ENCODE measurements at regions not wholly inside any gene's neighbourhood (a gene's known extent, or its start where the extent isn't known, plus 50 kb on each side); places are given as distances from the start of the nearest gene placed in this dataset.
A peak's percentile ranks its signal among the peaks of the same experiment; 100 is the strongest.

- no peak for TF ChIP-seq CTCF (IDR thresholded peaks at IDR 0.05; ENCODE audit: low read depth, low read length)
- no peak overlapping the region for H3K4me3 ChIP-seq (ENCODE audit: low read depth, low read length)
- DNase-seq (ENCODE audit: low read depth, low spot score) = no peak
- in situ Hi-C loops (cut with HindIII; ENCODE audit: low sequenced_read_pairs) = no loop called here
Observed at GRCh38 chr10:52437205-52437646, 123.1 kb downstream of the DKK1 start.

- H3K4me3 ChIP-seq (ENCODE audit: low read depth, low read length) = no peak overlapping the region
- no peak for DNase-seq (ENCODE audit: low read depth, low spot score)
- in situ Hi-C loops (cut with HindIII; ENCODE audit: low sequenced_read_pairs) = no loop called here
- no peak for TF ChIP-seq CTCF (IDR thresholded peaks at IDR 0.05; ENCODE audit: low read depth, low read length)
Observed at GRCh38 chr10:52438119-52438518, 124.0 kb downstream of the DKK1 start.

GRCh38 chr10:52440612-52441285 is 126.7 kb downstream of the DKK1 start:
- no peak overlapping the region for H3K4me3 ChIP-seq (ENCODE audit: low read depth, low read length)
- no peak for TF ChIP-seq CTCF (IDR thresholded peaks at IDR 0.05; ENCODE audit: low read depth, low read length)
- no peak for DNase-seq (ENCODE audit: low read depth, low spot score)
- in situ Hi-C loops (cut with HindIII; ENCODE audit: low sequenced_read_pairs) = no loop called here

GRCh38 chr10:52442576-52442975 is 128.5 kb downstream of the DKK1 start:
- no peak for TF ChIP-seq CTCF (IDR thresholded peaks at IDR 0.05; ENCODE audit: low read depth, low read length)
- in situ Hi-C loops (cut with HindIII; ENCODE audit: low sequenced_read_pairs) = no loop called here
- no peak overlapping the region for H3K4me3 ChIP-seq (ENCODE audit: low read depth, low read length)
- peak; percentile 44 for DNase-seq (ENCODE audit: low read depth, low spot score)

GRCh38 chr10:52443419-52444388 is 129.6 kb downstream of the DKK1 start:
- peak; percentile 73 for DNase-seq (ENCODE audit: low read depth, low spot score)
- H3K4me3 ChIP-seq (ENCODE audit: low read depth, low read length) = no peak overlapping the region
- no peak for TF ChIP-seq CTCF (IDR thresholded peaks at IDR 0.05; ENCODE audit: low read depth, low read length)
- in situ Hi-C loops (cut with HindIII; ENCODE audit: low sequenced_read_pairs) = no loop called here

- TF ChIP-seq CTCF (IDR thresholded peaks at IDR 0.05; ENCODE audit: low read depth, low read length) = no peak
- in situ Hi-C loops (cut with HindIII; ENCODE audit: low sequenced_read_pairs) = no loop called here
- no peak for DNase-seq (ENCODE audit: low read depth, low spot score)
- no peak overlapping the region for H3K4me3 ChIP-seq (ENCODE audit: low read depth, low read length)
Observed at GRCh38 chr10:52446391-52446790, 132.3 kb downstream of the DKK1 start.
